SK-N-SH (cell line): ENCODE measurements at regions not wholly inside any gene's neighbourhood (a gene's known extent, or its start where the extent isn't known, plus 50 kb on each side); places are given as distances from the start of the nearest gene placed in this dataset.

Experiments
- GABPA ChIP-seq: IDR thresholded peaks from 2 replicates; pipeline ENCODE4 v1.4.0; 2012; ENCODE audit warnings: low read depth, mild to moderate bottlenecking
- SIN3A ChIP-seq: IDR thresholded peaks from 2 replicates; pipeline ENCODE4 v1.6.1; 2012; ENCODE audit warnings: low read depth, mild to moderate bottlenecking, low read length, moderate library complexity, borderline replicate concordance
- TF ChIP-seq, protein P1 (sequence below): IDR thresholded peaks from 2 replicates; pipeline ENCODE4 v1.4.0; 2012; ENCODE audit warnings: low read depth, borderline replicate concordance

DNA sequence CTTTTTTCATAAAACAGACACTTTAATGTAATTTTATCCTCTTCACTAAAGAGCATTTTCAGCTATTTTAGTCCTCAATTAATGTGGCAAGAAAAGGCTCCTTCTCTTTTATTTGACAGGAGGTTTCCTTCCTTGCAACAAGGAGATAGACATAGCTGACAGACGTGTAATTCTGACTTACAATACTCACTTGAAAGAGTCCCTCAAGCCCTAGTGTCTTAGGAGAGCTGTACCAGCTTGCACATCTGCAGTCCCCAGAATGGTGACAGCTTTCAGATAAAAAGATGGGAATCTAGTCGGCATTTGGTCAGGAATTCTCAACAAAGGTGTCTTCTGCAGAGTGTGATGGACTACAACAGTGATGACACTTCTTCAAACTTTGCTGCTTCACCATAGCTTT lies 603.7 kb upstream of the PTCHD4 start:
- TF ChIP-seq SIN3A (no peak), GABPA (no peak)
- TF ChIP-seq, protein P1, sequence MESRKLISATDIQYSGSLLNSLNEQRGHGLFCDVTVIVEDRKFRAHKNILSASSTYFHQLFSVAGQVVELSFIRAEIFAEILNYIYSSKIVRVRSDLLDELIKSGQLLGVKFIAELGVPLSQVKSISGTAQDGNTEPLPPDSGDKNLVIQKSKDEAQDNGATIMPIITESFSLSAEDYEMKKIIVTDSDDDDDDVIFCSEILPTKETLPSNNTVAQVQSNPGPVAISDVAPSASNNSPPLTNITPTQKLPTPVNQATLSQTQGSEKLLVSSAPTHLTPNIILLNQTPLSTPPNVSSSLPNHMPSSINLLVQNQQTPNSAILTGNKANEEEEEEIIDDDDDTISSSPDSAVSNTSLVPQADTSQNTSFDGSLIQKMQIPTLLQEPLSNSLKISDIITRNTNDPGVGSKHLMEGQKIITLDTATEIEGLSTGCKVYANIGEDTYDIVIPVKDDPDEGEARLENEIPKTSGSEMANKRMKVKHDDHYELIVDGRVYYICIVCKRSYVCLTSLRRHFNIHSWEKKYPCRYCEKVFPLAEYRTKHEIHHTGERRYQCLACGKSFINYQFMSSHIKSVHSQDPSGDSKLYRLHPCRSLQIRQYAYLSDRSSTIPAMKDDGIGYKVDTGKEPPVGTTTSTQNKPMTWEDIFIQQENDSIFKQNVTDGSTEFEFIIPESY = no peak
